ENCODE measurements at regions not wholly inside any gene's neighbourhood (a gene's known extent, or its start where the extent isn't known, plus 50 kb on each side); places are given as distances from the start of the nearest gene placed in this dataset.
A peak's percentile ranks its signal among the peaks of the same experiment; 100 is the strongest.

GRCh38 chr3:104629038-104629437 is 737.7 kb upstream of the ALCAM start:
- TF ChIP-seq CTCF (IDR thresholded peaks at IDR 0.05; ENCODE audit: unreplicated experiment), result no peak
- intact Hi-C loops (cut with micrococcal nuclease), result no loop called here
- H3K27me3 Mint-ChIP-seq (ENCODE audit: insufficient read depth, unreplicated experiment), result no peaks in the 10 kb centered on the region
- peak; percentile 64 for DNase-seq (ENCODE audit: unreplicated experiment)
- CTCF ChIA-PET, result interaction anchor here (0.5 to 1.3 kb wide), 10 partner anchors 12 to 974 kb away, joined by 3 to 7 read pairs (median 3); no protein-coding TSS in a partner anchor
- no peak overlapping the region for H3K4me3 Mint-ChIP-seq (ENCODE audit: unreplicated experiment)
- H3K9me3 Mint-ChIP-seq (ENCODE audit: unreplicated experiment), result peaks cover 7% of the 10 kb centered on the region
- no TSS peak for BruUV-seq (replicated peaks)
- H3K4me1 Mint-ChIP-seq (ENCODE audit: insufficient read depth, unreplicated experiment), result peaks cover 20% of the 10 kb centered on the region
- peak overlapping the region; percentile 35 for H3K27ac Mint-ChIP-seq (ENCODE audit: low read depth, unreplicated experiment)
- POLR2A ChIA-PET, result no interaction called here
- H3K36me3 Mint-ChIP-seq (ENCODE audit: insufficient read depth, unreplicated experiment), result peaks cover 6% of the 10 kb centered on the region

- intact Hi-C loops (cut with micrococcal nuclease), result no loop called here
- H3K9me3 Mint-ChIP-seq (ENCODE audit: unreplicated experiment), result peaks cover 7% of the 10 kb centered on the region
- H3K36me3 Mint-ChIP-seq (ENCODE audit: insufficient read depth, unreplicated experiment), result peaks cover 6% of the 10 kb centered on the region
- DNase-seq (ENCODE audit: unreplicated experiment), result no peak
- no peak overlapping the region for H3K27ac Mint-ChIP-seq (ENCODE audit: low read depth, unreplicated experiment)
- no peak for TF ChIP-seq CTCF (IDR thresholded peaks at IDR 0.05; ENCODE audit: unreplicated experiment)
- ChIA-PET CTCF (interaction anchor here (1.3 kb wide), 1 partner anchor 34 kb away, joined by 3 read pairs; no protein-coding TSS in a partner anchor), POLR2A (no interaction called here)
- no TSS peak for BruUV-seq (replicated peaks)
- no peak overlapping the region for H3K4me3 Mint-ChIP-seq (ENCODE audit: unreplicated experiment)
- no peaks in the 10 kb centered on the region for H3K27me3 Mint-ChIP-seq (ENCODE audit: insufficient read depth, unreplicated experiment)
- H3K4me1 Mint-ChIP-seq (ENCODE audit: insufficient read depth, unreplicated experiment), result peaks cover 20% of the 10 kb centered on the region
Observed at GRCh38 chr3:104631254-104631653, 735.5 kb upstream of the ALCAM start.

GRCh38 chr3:104632521-104632920 is 734.2 kb upstream of the ALCAM start:
- no peak for TF ChIP-seq CTCF (IDR thresholded peaks at IDR 0.05; ENCODE audit: unreplicated experiment)
- H3K27ac Mint-ChIP-seq (ENCODE audit: low read depth, unreplicated experiment), result peak overlapping the region; percentile 74
- H3K4me3 Mint-ChIP-seq (ENCODE audit: unreplicated experiment), result no peak overlapping the region
- peaks cover 6% of the 10 kb centered on the region for H3K36me3 Mint-ChIP-seq (ENCODE audit: insufficient read depth, unreplicated experiment)
- H3K4me1 Mint-ChIP-seq (ENCODE audit: insufficient read depth, unreplicated experiment), result peaks cover 20% of the 10 kb centered on the region
- DNase-seq (ENCODE audit: unreplicated experiment), result no peak
- POLR2A ChIA-PET, result no interaction called here
- H3K9me3 Mint-ChIP-seq (ENCODE audit: unreplicated experiment), result peaks cover 7% of the 10 kb centered on the region
- BruUV-seq (replicated peaks), result no TSS peak
- CTCF ChIA-PET, result interaction anchor here (1.1 to 1.2 kb wide), 2 partner anchors 12 to 735 kb away, joined by 4 read pairs; no protein-coding TSS in a partner anchor
- H3K27me3 Mint-ChIP-seq (ENCODE audit: insufficient read depth, unreplicated experiment), result no peaks in the 10 kb centered on the region
- intact Hi-C loops (cut with micrococcal nuclease), result no loop called here

- POLR2A ChIA-PET, result no interaction called here
- Mint-ChIP-seq H3K27ac (ENCODE audit: low read depth, unreplicated experiment) (no peak overlapping the region), H3K4me3 (ENCODE audit: unreplicated experiment) (no peak overlapping the region), H3K9me3 (ENCODE audit: unreplicated experiment) (peaks cover 9% of the 10 kb centered on the region), H3K4me1 (ENCODE audit: insufficient read depth, unreplicated experiment) (peaks cover 20% of the 10 kb centered on the region), H3K27me3 (ENCODE audit: insufficient read depth, unreplicated experiment) (no peaks in the 10 kb centered on the region), H3K36me3 (ENCODE audit: insufficient read depth, unreplicated experiment) (peaks cover 6% of the 10 kb centered on the region)
- no TSS peak for BruUV-seq (replicated peaks)
- no peak for TF ChIP-seq CTCF (IDR thresholded peaks at IDR 0.05; ENCODE audit: unreplicated experiment)
- CTCF ChIA-PET, result interaction anchor here (1.1 to 1.2 kb wide), 2 partner anchors 13 to 735 kb away, joined by 4 read pairs; no protein-coding TSS in a partner anchor
- intact Hi-C loops (cut with micrococcal nuclease), result no loop called here
- no peak for DNase-seq (ENCODE audit: unreplicated experiment)
Observed at GRCh38 chr3:104632947-104633346, 733.8 kb upstream of the ALCAM start.
